ENCODE measurements at regions not wholly inside any gene's neighbourhood (a gene's known extent, or its start where the extent isn't known, plus 50 kb on each side); places are given as distances from the start of the nearest gene placed in this dataset.
"Not testable (repeated sequence)": the region's sequence is repeated elsewhere in the genome, so short reads cannot be mapped to it uniquely, and the experiment has no call there.

DNA sequence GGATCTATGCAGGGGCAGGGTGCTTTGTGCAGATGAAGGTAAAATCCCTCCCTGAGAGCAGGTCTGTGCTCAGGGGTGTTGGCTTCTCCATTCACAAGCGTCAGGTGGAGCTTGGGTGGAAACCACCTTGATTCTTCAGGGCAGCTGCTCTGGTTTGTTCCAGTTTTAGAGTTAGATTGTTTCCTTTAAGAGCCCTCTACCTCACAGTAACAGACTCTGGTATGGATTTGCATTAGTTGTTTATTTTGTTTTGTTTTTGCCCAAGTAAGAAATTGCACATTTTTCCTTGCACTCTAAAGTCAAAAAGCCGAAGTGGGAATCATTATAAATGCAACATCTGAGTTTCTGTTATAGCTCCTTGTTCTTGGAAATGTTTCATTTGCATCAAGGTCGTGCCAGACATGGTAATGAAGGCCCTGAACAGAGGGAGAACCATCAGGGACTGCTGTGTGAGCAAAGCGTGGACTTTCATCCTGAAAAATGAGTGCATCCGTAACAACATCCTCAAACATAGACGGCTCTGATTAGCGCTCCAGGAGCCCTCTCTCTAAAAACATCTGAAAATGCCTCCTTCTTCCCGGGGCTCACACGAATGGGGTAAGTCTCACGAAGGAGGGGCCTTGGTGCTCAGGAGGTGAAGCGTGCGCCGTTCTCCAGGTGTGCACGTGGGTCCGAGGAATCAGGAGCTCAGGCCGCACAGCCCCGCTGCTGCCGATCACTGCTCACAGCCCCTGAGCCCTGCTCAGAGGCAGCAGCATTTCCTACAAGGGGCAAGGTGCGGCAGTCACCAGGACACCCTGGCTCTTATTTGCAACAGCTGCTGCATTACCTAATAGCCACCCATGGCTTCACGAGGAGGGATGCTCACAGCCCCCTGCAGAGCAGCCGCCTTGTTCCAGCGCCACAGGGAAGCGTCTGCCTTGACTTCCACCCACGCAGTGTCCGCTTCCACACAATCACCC is 396.7 kb upstream of the ANKRD20A1 start:
- not testable (repeated sequence) for TF ChIP-seq CTCF, POLR2A, POLR2AphosphoS5 (IDR thresholded peaks at IDR 0.05)

All from upper lobe of left lung (tissue), 4 donors.